ENCODE measurements at regions not wholly inside any gene's neighbourhood (a gene's known extent, or its start where the extent isn't known, plus 50 kb on each side); places are given as distances from the start of the nearest gene placed in this dataset.

DNA sequence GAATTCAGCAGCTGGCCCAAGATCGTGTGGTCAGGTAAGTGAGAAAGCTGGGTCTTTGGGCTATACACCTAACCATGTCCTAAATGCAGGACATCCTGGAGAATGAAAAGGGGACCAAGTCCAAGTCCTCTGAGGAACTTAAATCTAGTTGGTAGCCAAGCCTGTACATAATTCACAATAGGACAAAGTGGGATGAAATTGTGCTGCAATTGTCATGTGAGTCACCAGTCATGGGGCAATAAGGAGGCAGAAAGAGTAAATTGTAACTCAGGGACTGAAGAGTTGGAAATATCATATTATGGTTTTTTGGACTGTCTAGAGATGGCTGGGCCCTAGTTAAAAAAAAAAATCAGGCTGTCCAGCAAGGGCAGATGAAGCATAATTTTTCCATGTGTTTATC, 202.6 kb downstream of the CYLD start:
- TF ChIP-seq MXI1 (IDR thresholded peaks at IDR 0.05; ENCODE audit: borderline replicate concordance, low read depth, low read length) (no peak), FOS (IDR thresholded peaks at IDR 0.05; ENCODE audit: low read depth, low read length) (no peak), RAD21 (IDR thresholded peaks at IDR 0.05; ENCODE audit: low read length) (no peak), POLR2A (IDR thresholded peaks at IDR 0.05; ENCODE audit: low read depth, low read length) (no peak)
- TF ChIP-seq, protein P1, sequence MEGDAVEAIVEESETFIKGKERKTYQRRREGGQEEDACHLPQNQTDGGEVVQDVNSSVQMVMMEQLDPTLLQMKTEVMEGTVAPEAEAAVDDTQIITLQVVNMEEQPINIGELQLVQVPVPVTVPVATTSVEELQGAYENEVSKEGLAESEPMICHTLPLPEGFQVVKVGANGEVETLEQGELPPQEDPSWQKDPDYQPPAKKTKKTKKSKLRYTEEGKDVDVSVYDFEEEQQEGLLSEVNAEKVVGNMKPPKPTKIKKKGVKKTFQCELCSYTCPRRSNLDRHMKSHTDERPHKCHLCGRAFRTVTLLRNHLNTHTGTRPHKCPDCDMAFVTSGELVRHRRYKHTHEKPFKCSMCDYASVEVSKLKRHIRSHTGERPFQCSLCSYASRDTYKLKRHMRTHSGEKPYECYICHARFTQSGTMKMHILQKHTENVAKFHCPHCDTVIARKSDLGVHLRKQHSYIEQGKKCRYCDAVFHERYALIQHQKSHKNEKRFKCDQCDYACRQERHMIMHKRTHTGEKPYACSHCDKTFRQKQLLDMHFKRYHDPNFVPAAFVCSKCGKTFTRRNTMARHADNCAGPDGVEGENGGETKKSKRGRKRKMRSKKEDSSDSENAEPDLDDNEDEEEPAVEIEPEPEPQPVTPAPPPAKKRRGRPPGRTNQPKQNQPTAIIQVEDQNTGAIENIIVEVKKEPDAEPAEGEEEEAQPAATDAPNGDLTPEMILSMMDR (conservative IDR thresholded peaks at IDR 0.05; ENCODE audit: low read depth, low read length) = no peak

Measured in IMR-90 (cell line).